HG03095 (cell line): ENCODE measurements at regions not wholly inside any gene's neighbourhood (a gene's known extent, or its start where the extent isn't known, plus 50 kb on each side); places are given as distances from the start of the nearest gene placed in this dataset.

Experiments used
- ATAC-seq: cut with Tn5 transposase; IDR thresholded peaks from one replicate; pipeline ENCODE4 v1.9.1; 2021; ENCODE audit warnings: moderate library complexity; ENCODE audit not compliant: unreplicated experiment

GRCh38 chr5:98403131-98403530 lies 370.3 kb upstream of the RGMB start:
- ATAC-seq, result no peak

GRCh38 chr5:98414938-98415337 lies 358.5 kb upstream of the RGMB start:
- no peak for ATAC-seq

GRCh38 chr5:98415663-98416062 lies 357.8 kb upstream of the RGMB start:
- no peak for ATAC-seq

GRCh38 chr5:98416541-98416940 lies 356.9 kb upstream of the RGMB start:
- no peak for ATAC-seq

- ATAC-seq, result no peak
Observed at GRCh38 chr5:98419825-98420224, 353.6 kb upstream of the RGMB start.

- no peak for ATAC-seq
Observed at GRCh38 chr5:98424681-98425450, 348.6 kb upstream of the RGMB start.

- no peak for ATAC-seq
Observed at GRCh38 chr5:98425640-98426039, 347.8 kb upstream of the RGMB start.

- ATAC-seq, result no peak
Observed at GRCh38 chr5:98428806-98429205, 344.7 kb upstream of the RGMB start.

GRCh38 chr5:98432378-98432777 lies 341.1 kb upstream of the RGMB start:
- ATAC-seq, result no peak

GRCh38 chr5:98433022-98433421 lies 340.4 kb upstream of the RGMB start:
- no peak for ATAC-seq

GRCh38 chr5:98433673-98434072 lies 339.8 kb upstream of the RGMB start:
- ATAC-seq, result no peak

- ATAC-seq, result no peak
Observed at GRCh38 chr5:98436667-98437066, 336.8 kb upstream of the RGMB start.

- ATAC-seq, result no peak
Observed at GRCh38 chr5:98442448-98442847, 331.0 kb upstream of the RGMB start.

- ATAC-seq, result no peak
Observed at GRCh38 chr5:98443881-98444280, 329.6 kb upstream of the RGMB start.

GRCh38 chr5:98453296-98453695 lies 320.2 kb upstream of the RGMB start:
- ATAC-seq, result no peak

- ATAC-seq, result no peak
Observed at GRCh38 chr5:98454407-98454806, 319.1 kb upstream of the RGMB start.

GRCh38 chr5:98454904-98455303 lies 318.6 kb upstream of the RGMB start:
- ATAC-seq, result no peak

- no peak for ATAC-seq
Observed at GRCh38 chr5:98455665-98456064, 317.8 kb upstream of the RGMB start.

- ATAC-seq, result no peak
Observed at GRCh38 chr5:98458004-98458403, 315.5 kb upstream of the RGMB start.

- no peak for ATAC-seq
Observed at GRCh38 chr5:98458726-98459125, 314.7 kb upstream of the RGMB start.

- ATAC-seq, result no peak
Observed at GRCh38 chr5:98460536-98460935, 312.9 kb upstream of the RGMB start.

- ATAC-seq, result no peak
Observed at GRCh38 chr5:98461485-98461884, 312.0 kb upstream of the RGMB start.

GRCh38 chr5:98463222-98463621 lies 310.2 kb upstream of the RGMB start:
- ATAC-seq, result no peak
